ENCODE measurements at regions not wholly inside any gene's neighbourhood (a gene's known extent, or its start where the extent isn't known, plus 50 kb on each side); places are given as distances from the start of the nearest gene placed in this dataset.

DNA sequence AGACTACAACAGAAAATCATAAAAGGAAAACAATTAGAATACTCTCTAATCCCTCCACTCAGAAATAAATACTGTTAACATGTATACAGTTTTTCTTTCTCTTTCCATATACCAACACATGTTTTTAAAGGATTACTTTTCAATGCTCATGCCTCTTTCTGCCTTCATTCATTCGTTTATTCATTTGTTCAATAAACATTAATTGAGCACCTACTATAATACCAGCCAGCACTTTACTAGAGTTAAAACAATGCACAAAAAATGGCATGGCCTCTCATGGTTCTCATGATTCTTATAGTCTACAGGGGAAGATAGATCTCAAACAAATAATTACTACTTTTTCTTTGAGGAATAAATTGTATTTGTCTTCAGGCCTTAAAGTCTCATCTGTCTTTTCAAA lies 70.3 kb upstream of the RIPOR2 start:
- TF ChIP-seq, protein P1, sequence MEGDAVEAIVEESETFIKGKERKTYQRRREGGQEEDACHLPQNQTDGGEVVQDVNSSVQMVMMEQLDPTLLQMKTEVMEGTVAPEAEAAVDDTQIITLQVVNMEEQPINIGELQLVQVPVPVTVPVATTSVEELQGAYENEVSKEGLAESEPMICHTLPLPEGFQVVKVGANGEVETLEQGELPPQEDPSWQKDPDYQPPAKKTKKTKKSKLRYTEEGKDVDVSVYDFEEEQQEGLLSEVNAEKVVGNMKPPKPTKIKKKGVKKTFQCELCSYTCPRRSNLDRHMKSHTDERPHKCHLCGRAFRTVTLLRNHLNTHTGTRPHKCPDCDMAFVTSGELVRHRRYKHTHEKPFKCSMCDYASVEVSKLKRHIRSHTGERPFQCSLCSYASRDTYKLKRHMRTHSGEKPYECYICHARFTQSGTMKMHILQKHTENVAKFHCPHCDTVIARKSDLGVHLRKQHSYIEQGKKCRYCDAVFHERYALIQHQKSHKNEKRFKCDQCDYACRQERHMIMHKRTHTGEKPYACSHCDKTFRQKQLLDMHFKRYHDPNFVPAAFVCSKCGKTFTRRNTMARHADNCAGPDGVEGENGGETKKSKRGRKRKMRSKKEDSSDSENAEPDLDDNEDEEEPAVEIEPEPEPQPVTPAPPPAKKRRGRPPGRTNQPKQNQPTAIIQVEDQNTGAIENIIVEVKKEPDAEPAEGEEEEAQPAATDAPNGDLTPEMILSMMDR (IDR thresholded peaks at IDR 0.05; ENCODE audit: low read length, missing control alignments): no peak
- no peak for DNase-seq (ENCODE audit: low read depth)
- no peak overlapping the region for H3K4me3 ChIP-seq (replicated peaks; ENCODE audit: low read depth, low read length)

DNA sequence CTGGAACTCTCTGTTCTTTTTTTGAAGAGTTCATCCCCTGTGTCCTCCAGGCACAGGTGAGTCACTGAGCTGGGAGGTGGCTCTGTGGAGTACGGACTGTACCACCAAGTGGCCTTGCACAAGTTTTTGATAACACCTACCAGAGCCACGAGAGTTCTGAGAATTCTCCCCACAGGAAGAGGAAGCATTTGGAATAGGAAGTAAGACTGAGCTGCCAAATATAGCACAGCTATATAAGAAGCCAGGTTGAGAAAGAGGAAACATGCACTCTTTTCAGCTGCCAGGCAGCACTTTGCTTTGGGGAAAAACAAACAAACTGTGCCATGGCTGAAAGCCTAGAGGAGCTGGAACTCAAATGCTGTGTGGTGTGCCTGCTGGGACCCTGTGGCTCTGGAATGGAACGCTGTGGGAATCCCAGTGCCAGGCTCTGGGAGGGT lies 70.8 kb upstream of the RIPOR2 start:
- peak; percentile 89 for DNase-seq (ENCODE audit: low read depth)
- H3K4me3 ChIP-seq (replicated peaks; ENCODE audit: low read depth, low read length): no peak overlapping the region
- TF ChIP-seq, protein P1 (IDR thresholded peaks at IDR 0.05; ENCODE audit: low read length, missing control alignments): no peak

DNA sequence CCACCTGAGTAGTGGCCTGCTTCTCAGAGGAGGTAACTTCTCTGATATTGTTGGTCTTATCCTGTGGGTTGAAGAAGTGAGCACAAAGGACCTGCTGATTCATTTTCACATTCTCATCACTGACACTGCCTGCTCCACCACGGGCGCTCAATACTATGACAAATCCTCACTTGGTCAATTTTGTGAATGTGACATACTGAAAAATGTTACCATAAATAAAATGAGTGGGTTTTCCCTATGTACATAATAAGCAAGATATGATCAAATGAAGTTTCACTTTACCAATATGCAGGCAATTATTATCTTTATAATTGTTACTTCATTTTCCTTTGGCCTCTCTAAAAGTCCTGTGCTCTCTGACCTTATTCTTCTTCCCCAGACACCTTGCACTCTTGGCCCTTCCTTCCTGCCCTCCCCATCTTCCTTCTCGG lies 71.5 kb upstream of the RIPOR2 start:
- no peak for DNase-seq (ENCODE audit: low read depth)

DNA sequence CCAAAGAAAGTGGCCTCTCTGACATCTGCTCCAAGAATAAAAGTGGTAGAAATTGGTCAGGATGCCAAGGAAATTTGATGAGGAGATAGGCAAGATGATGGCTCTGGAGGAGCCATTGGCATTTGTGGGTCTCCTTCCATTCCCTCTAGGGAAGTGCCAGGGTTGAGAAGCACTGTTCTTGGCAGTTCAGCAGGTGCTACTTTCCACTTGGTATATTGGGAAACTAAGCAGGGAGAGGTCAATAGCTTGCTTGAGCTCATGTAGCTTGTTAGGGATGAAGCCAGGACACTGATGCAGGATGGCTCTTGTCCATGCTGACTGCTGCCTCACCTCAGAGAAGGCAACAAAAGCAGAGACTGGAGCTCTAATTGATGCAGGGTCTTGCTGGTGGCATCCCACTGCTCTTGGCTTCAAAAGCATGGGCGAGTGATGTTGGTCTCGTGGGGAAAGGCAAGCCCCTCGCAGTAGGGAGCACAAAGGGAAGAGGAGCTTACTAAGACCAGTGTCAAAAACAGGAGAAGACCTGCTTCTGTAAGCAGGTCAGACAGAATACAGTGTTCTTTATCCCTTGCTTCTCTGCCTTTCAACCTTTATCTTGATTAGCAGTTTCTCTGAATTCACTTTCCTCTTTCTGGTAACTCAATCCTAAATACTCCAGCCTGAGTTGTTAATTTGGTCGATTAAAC lies 73.1 kb upstream of the RIPOR2 start:
- H3K4me3 ChIP-seq (replicated peaks; ENCODE audit: low read depth, low read length): no peak overlapping the region
- no peak for DNase-seq (ENCODE audit: low read depth)
- TF ChIP-seq, protein P1 (IDR thresholded peaks at IDR 0.05; ENCODE audit: low read length, missing control alignments): no peak

More for the DNA sequence above, 71.5 kb upstream of the RIPOR2 start:
- H3K4me3 ChIP-seq (replicated peaks; ENCODE audit: low read depth, low read length): no peak overlapping the region
- TF ChIP-seq, protein P1 (IDR thresholded peaks at IDR 0.05; ENCODE audit: low read length, missing control alignments): no peak

DNA sequence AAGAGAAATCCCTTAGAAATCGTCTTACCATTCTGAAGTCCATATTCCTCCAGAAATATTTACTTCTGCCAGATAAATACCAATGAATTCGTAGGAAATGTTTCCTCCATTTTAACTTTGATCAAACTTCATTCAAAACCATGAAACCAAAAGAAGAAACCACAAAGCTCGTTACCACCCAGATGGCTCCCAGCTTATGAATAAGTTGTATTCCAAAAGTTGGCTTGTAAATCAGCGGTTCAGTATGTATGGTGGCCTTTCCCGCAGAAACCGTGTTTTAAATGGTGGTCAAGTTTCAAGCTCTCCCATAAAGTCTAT lies 73.6 kb upstream of the RIPOR2 start:
- H3K4me3 ChIP-seq (replicated peaks; ENCODE audit: low read depth, low read length): no peak overlapping the region
- TF ChIP-seq, protein P1 (IDR thresholded peaks at IDR 0.05; ENCODE audit: low read length, missing control alignments): no peak
- DNase-seq (ENCODE audit: low read depth): no peak

DNA sequence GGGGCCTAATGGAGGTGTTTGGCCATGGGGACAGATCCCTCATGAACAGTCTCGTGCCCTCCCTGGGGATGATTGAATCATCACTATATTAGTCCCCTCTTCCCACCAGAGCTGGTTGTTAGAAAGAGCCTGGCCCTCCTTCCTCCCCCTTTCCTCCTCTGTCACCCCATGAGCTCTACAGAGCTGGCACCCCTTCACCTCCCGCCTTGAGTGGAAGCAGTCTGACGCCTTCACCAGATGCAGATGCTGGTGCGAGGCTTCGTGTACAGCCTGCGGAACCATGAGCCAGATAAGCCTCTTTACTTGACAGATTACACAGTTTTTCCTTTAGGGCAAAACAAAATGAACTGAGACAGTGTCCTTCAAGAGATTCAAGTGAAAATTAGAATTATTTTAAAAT lies 74.4 kb upstream of the RIPOR2 start:
- no peak for DNase-seq (ENCODE audit: low read depth)
- H3K4me3 ChIP-seq (replicated peaks; ENCODE audit: low read depth, low read length): no peak overlapping the region
- TF ChIP-seq, protein P1 (IDR thresholded peaks at IDR 0.05; ENCODE audit: low read length, missing control alignments): no peak
